Effector CD8-positive, alpha-beta T cell (primary cell): ENCODE measurements at regions not wholly inside any gene's neighbourhood (a gene's known extent, or its start where the extent isn't known, plus 50 kb on each side); places are given as distances from the start of the nearest gene placed in this dataset.
"Not testable (repeated sequence)": the region's sequence is repeated elsewhere in the genome, so short reads cannot be mapped to it uniquely, and the experiment has no call there.

Experiments used
- DNase-seq: peaks from one replicate; lab custom pipeline; 2025; lab: John Stamatoyannopoulos, UW

DNA sequence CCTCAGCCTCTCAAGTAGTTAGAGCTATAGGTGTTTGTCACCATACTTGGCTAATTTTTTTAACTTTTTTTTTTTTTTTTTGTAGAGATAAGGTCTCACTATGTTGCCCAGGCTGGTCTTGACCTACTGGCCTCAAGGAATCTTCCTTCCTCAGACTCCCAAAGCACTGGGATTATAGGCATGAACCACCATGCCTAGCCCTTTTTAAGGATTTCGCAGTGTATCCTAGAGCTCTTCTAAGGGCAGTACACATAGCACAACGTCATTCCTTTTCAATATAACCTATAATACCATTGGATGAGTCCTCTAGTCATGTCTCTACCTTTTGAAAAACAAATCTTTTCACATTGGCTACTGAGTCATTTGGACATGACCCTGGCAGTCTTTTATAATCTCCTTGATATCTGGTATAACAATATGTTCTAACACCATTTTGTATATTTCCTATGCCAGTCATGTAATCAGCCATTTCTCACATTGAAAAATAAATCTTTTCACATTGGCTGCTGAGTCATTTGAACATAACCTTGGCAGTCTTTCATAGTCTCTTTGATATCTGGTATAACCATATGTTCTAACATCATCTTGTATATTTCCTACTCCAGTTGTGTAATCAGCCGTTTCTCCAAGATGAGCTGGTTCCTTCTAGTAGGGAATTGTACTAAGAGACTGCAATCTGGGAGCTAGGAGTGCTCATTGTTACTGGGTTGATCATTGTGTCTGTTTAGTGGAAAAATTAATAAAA is 944.7 kb downstream of the MCTP2 start:
- DNase-seq, result no peak

DNA sequence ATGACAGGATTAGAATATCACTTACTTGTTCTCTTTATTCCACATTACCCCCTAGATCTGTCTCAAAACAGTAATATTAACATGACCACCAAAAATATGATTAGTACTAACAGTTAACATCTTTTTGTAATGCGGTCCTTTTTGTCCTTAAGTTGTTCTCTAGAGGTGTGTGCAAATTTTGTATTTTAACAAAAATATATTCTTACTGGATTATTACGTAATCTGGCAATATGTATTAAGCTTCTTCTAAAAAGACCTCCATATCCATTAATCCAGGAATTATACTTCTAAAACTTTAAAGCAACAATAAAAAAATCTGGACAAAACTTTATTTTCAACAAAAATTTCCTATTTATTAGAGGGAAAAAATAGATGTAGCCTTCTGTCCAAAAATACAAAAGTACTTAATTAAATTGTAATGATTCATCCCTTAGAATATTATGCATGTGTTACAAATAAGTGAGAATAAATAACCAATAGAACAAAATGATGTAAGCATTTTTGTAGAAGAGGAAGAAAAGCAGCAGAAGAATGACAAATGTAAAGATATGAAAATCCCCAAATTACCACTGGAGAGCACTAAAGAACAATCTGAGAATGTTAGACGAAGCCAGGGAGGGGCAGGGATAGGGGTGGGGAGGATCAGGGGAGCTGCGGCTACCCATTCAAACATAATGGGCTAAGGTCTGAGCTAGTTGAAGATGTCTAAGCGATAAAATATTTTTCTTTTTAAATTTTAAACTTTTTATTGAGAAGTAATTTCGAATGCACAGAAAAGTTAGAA is 945.6 kb downstream of the MCTP2 start:
- no peak for DNase-seq

DNA sequence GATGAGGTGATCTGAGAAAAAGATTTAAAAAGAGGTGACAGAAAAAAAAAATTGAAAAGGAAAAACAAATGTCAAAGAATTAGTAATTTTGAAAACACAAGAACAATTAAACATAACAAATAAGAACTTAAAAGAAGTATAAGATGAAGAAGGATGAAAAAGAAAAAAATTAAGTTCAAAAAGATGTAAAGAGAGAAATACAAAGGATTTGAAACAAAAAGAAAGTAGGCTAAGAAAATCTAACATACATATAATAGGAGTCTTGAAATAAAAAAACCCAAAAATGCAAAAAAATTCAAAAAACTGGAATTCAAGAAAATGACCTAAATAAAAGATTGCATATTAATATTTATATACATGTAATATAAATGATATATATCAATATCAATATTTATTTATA is 949.2 kb downstream of the MCTP2 start:
- no peak for DNase-seq

DNA sequence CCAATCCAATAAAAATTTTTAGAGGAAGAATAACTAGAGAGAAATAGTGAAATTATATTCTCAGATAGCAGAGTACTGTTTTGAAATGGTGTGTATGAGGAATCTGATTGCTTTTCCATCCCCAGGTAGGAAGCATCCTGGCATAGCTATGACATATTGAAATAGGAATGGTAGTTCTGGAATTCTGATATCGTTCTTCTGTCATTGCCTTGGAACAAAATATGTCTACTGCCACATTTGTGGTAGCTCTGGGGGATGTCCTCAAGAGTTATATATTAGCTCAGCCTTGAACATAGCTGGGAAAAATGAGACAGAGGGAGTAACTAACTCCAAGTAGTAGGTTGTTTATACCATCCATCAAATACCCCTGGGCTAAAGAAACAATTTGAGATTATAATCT is 950.7 kb downstream of the MCTP2 start:
- no peak for DNase-seq

DNA sequence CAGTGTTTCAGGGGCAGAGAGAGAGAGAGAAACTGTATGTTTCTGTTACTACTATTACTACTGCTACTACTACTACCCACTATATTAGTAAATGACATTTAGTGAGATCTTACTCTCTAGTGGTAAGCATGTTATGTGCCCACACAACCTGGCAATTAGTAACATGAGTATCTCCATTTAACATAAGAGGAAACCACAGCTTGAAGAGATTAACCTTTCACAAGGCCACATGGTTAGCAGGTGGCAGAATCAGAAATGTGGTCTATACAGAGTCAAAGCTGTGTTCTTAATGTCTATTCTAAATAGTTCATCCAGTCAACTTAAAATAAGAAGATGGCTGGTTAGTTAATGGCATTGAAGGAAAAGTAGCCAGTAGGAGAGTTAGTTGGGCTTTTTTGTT is 961.6 kb downstream of the MCTP2 start:
- DNase-seq, result no peak

DNA sequence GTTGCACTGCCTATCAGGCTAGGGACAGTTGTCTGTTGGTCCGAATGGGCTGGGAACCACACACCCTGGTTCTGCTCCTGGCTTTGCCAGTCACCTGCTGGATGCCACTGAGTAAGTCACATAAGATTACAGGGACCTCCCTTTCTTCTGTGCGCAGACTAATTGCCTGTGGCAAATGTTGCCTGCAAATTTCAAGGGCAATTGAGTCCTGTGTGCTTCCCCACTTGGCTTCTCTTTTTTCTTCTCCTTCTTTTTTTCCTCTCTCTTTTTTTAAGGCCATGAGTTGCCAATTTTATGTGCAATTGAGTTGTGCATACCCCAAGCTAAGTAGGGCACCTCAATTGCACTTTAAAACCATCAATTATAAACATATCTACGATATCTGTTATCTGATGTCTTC is 963.4 kb downstream of the MCTP2 start:
- DNase-seq, result no peak

DNA sequence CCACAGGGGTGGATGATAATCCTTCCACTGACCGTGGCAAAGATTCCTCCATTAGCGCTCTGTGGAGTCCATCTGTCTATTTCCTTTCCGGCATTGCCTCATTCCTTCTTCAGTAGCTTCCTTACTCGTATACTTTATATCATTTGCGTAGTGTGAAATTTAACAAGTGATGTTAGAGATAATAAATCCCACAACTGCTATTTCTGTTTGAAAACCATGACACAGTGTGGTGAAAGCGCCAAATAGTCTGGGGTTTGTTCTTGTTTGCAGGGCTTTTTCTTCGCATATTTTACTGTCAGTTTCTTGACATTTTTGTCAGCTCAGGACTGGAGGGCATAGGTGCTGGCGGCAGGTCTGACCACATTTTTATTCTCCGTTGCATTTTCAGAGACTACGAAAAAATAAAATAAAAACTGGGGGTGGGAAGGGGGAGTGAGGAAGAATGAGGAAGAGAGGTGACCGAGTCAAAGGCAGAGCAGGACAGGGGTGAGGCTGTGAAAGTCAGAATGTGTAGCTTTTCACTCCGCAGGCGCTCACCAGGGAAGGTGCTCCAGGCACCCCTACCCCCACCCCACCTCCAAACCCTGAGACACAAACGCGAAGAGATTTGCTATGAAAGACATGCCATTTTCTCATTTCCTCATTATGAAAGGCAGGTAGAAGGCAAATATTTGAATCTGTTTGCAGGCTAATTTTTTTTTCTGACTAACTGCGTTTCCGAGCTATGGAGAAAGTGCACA is 965.0 kb downstream of the MCTP2 start:
- DNase-seq, result no peak

DNA sequence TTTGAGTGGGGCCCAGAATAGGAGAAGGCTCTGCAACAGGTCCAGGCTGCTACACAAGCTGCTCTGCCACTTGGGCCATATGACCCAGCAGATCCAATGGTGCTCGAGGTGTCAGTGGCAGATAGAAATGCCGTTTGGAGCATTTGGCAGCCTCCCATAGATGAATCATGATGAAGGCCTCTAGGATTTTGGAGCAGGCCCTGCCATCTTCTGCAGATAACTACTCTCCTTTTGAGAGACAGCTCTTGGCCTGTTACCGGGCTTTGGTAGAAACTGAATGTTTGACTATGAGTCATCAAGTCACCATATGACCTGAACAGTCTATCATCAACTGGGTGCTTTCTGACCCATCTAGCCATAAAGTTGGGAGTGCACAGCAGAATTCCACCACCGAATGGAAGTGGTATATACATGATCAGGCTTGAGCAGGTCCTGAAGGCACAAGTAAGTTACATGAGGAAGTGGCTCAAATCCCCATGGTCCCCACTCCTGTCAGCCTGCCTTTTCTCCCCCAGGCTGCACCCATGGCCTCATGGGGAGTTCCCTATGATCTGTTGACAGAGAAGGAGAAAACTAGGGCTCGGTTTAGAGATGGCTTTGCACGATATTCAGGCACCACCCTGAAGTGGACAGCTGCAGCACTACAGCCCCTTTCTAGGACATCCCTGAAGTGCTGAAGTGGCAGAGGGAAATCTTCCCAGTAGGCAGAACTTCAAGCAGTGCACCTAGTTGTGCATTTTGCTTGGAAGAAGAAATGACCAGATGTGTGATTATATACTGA is 971.4 kb downstream of the MCTP2 start:
- no peak for DNase-seq

DNA sequence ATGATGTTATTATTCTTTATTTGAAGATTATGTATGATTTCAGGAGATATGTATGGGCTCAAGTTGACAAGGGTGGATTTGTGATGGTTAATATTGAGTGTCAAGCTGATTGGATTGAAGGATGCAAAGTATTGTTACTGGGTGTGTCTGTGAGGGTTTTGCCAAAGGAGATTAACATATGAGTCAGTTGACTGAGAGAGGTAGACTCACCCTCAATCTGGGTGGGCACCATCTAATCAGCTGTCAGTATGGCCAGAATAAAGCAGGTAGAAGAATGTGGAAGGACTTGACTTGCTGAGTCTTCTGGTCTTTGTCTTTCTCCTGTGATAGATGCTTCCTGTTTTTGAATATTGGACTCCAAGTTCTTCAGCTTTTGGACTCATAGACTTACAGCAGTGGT is 973.7 kb downstream of the MCTP2 start:
- no peak for DNase-seq

DNA sequence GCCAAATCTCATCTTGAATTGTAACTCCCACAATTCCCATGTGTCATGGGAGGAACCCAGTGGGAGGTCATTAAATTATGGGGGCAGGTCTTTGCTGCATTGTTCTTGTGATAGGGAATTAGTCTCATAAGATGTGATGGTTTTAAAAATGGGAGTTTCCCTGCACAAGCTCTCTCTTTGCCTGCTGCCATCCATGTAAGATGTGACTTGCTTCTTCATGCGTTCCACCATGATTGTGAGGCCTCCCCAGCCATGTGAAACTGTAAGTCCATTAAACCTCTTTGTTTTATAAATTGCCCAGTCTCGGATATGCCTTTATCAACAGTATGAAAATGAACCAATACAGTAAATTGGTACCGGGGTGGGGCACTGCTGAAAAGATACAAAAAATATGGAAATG is 974.5 kb downstream of the MCTP2 start:
- DNase-seq, result not testable (repeated sequence)

DNA sequence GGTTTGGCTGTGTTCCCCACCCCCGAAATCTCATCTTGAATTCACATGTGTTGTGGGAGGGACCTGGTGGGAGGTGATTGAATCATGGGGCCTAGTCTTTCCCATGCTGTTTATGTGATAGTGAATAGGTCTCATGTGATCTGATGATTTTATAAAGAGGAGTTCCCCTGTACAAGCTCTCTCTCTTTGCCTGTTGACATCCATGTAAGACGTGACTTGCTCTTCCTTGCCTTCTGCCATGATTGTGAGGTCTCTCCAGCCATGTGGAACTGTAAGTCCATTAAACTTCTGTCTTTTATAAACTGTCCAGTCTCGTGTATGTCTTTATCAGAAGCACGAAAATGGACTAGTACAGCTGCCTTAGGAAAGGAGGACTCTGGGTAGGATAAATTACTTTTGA is 976.7 kb downstream of the MCTP2 start:
- DNase-seq, result no peak

DNA sequence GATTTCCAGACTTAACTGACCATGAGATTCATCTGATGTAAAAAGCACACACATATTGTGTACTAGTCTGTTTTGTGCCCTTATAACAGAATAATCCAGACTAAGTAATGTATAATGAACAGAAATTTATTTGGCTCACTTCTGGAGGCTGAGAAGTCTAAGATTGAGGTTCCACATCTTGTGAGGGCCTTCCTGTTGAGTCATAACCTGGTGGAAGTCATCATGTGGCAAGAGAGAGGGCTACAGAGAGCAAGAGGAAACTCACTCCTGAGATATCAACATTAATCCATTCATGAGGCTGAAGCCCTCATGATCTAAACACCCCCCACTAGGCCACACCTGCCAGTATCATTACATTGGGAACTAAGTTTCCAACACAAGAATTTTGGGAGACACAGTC is 977.6 kb downstream of the MCTP2 start:
- no peak for DNase-seq

DNA sequence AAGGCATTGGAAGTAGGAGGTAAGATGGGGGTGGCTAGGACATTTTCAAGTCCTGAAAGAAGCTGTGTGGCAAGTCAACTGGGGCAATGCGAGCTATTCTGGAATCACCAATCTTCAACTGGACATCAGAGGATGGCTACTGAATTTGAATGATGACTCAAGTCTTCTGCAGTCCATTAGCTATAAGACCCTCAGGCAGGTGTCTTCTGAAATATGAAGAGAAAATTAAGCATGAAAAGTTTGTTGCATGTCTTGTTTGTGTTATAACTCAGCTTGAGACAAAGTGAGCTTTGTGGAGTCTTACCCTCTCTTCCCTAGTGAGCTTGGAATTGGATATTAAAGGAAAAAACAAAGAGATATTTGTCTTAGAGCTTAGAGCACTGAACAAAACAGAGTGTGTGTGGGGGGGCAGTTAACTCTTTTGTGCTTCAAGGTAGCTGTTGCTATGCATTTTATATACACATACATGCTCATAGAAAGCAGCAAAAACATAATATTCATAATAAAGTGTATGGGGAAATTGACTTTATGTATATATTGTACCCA is 979.1 kb downstream of the MCTP2 start:
- no peak for DNase-seq

DNA sequence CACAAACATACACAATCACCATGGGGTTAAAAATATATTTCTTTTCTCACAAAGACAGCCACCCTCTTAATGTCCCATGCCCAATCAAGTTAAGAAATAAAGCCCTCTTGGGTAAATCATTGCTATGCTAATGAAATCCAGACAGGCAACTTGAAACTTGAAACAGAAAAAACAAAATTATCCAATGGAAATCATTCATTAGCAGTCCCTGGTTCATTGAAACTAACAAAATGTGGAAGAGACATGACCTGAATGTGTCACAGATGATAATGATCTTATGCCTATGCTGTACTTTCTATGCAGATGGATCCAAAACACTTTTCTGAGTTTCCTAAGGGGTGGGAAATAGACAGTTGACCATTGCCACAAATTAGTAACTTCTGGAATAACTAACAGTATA is 983.7 kb downstream of the MCTP2 start:
- DNase-seq, result no peak

DNA sequence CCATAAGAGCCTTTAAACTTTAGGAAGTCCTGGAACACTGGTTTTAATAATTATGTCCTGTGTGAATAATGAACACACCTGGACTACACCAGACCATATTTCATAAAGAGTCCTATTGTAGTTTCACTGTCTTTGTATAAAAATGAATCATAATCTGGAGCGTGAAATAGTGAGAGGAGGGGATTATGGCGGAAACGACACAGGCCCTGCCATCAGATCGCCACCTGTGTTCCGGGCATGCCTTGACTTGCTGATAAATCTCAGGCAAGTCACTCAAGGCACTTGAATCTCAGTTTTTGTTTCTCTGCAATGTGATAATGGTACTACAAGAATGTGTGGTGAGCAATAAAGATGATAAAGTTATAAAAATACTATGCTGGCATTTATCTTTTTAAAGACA is 995.5 kb downstream of the MCTP2 start:
- no peak for DNase-seq

DNA sequence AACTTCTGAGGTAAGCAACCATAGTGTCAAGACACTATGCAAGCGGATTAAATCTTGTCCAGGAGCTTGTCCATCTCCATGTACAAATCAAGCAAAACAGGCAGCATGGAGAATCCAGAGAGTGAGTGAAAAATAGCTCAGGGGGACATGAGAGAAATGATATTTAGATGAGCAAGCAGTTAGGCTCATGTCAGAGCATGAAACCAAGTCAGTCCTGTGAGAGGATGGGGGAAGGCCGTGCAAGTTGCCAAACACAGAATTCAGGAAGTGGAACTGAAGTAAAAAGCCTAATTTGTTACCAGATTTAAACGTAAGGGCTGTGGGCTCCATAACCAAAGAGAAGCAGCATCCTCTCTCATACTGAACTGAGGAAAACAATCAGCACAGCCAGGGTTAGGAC is 995.9 kb downstream of the MCTP2 start:
- DNase-seq, result no peak

DNA sequence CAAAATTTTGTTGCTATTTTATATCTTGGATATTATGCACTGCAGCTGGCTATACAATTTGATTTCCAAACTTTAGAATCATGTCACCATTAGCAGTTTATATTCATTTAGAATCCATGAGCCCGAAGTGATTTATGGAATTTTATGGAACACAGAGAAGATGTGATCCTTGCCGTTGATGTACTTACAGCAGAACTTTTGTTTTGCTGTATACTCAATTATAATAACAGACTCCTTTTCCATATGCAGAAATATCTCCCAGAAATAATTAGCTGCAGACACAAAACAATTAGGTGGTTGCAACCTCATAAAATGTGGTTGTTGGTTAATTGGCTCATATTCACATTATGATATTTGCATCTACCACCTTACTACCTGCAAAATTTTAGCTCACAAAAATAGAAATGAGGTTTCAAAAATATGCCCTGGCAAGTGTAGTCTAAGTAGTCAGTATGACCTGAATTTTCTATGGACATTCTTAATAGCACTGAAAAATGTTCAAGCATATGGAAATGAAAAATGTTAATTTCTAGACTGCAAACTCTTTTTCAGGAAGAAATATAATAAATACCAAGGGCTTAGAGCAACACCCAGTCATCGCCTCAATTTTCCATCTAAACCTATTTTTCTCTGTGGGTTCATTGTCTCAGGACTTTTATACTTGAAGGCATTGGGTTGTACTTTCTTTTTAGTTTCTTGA is 997.6 kb downstream of the MCTP2 start:
- no peak for DNase-seq

DNA sequence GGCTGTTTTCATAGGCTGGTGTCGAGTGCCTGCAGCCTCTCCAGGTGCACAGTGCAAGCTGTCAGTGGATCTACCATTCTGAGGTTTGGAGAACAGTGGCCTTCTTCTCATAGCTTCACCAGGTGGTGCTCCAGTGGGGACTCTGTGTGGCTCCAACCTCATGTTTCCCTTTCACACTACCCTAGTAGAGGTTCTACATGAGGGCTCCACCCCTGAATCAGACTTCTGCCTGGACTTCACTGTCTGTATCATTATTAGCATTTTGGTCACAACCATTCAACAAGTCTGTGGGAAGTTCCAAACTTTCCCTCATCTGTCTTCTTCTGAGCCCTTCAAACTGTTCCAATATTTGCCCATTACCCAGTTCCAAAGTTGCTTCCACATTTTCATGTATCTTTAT is 1003.7 kb downstream of the MCTP2 start:
- no peak for DNase-seq

DNA sequence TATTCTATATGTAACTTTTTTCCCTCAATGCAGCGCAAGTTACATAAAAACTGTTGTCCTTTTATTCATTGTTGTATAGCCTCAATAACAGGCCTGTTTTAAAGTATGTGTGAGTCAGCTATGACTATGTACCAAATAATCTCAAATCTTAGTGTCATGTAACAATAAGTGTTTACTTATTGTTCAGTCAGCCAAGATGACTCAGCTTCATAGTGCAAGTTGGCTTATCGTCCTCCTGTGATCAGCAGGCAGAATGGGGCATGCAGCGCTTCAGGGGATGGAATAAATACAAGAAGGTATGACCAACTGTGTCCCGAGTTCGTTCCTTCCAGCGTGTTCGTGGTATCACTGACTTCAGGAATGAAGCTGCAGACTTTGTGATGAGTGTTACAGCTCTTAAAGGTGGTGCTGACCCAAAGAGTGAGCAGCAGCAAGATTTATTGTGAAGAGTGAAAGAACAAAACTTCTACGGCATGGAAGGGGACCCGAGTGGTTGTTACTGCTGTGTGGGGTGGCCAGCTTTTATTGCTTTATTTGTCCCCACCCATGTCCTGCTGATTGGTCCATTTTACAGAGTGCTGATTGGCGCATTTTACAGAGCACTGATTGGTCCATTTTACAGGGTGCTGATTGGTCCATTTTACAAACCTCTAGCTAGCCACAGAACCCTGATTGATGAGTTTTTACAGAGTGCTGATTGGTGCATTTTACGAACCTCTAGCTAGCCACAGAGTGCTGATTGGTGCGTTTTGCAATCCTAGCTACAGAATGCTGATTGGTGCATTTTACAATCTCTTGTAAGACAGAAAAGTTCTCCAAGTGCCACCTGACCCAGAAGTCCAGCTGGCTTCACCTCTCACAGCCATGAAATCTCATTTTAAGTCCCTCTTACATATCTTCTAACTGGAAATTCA is 1016.0 kb downstream of the MCTP2 start:
- no peak for DNase-seq

DNA sequence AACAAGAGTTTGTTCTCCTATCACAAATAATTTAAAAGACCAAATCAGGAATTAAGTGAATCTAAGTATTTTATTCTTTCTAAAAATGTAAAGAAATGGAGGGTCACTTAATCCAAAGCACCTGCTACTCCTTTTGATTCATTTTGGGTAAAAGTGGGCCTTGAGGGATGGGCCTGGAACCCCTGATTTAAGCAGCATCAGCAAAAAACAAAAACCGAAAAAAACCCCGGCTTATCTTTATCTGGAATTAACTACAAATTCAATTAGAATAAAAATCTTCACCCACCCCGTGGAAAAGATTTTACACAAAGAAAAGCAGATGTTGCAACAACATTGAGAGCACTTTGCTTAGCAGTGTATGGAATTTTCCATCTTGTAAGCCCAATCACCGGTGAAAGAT is 1018.2 kb downstream of the MCTP2 start:
- DNase-seq, result no peak
